HEK293 (cell line): ENCODE measurements at regions not wholly inside any gene's neighbourhood (a gene's known extent, or its start where the extent isn't known, plus 50 kb on each side); places are given as distances from the start of the nearest gene placed in this dataset.

Source experiments
- CTCF ChIA-PET: fragments of 350-600 bp; formaldehyde crosslinking; extraction: SDS; loops from one replicate; lab custom pipeline; 2021; ENCODE audit warnings: antibody characterized with exemption; lab: Yijun Ruan, JAX
- POLR2A ChIA-PET: fragments of 300-600 bp; formaldehyde crosslinking; extraction: SDS; loops from one replicate; lab custom pipeline; 2020; ENCODE audit warnings: antibody characterized with exemption, inconsistent platforms; lab: Yijun Ruan, JAX
- H3K27ac ChIP-seq: fragments of 200-500 bp; sonication (Bioruptor generic); 2 replicates; pipeline ENCODE4 v1.5.1; 2014; ENCODE audit warnings: low read depth, low read length, control low read depth, inconsistent platforms; ENCODE audit errors: extremely low read depth
- H3K36me3 ChIP-seq, 2 experiments: fragments of 200-500 bp in 1 of 2; sonication (Bioruptor generic) in 1 of 2; 1 replicate in 1 of 2; 2 replicates in 1 of 2; pipeline ENCODE4 v1.5.1; 2014 to 2017; ENCODE audit warnings: inconsistent platforms in 2 of 2, low read length in 2 of 2; ENCODE audit not compliant: control insufficient read depth in 2 of 2, insufficient read depth in 1 of 2
- H3K4me1 ChIP-seq: fragments of 200-500 bp; sonication (Bioruptor generic); 2 replicates; pipeline ENCODE4 v1.5.1; 2014; ENCODE audit warnings: mild to moderate bottlenecking, low read length, inconsistent platforms; ENCODE audit not compliant: control insufficient read depth, insufficient read depth
- H3K4me3 ChIP-seq: 2 replicates; pipeline ENCODE4 v1.5.1; 2011; ENCODE audit warnings: low read depth, mild to moderate bottlenecking, control low read depth, low read length, moderate library complexity
- H3K9me3 ChIP-seq: fragments of 200-500 bp; sonication (Bioruptor generic); 2 replicates; pipeline ENCODE4 v1.5.1; 2014; ENCODE audit warnings: low read depth, low read length, inconsistent platforms; ENCODE audit not compliant: control insufficient read depth, insufficient read depth
- GLI2 ChIP-seq: fragments of 450-650 bp; formaldehyde crosslinking; IDR thresholded peaks from 2 replicates; pipeline ENCODE4; 2017; ENCODE audit warnings: missing biosample characterization, missing genetic modification characterization, low read depth, borderline replicate concordance
- ZBTB17 ChIP-seq: fragments of 450-650 bp; formaldehyde crosslinking; IDR thresholded peaks from 2 replicates; pipeline ENCODE4 v1.5.1; 2016; ENCODE audit warnings: missing biosample characterization, missing genetic modification characterization
- ZBTB21 ChIP-seq: fragments of 450-650 bp; formaldehyde crosslinking; IDR thresholded peaks from 2 replicates; pipeline ENCODE4 v1.5.1; 2017; ENCODE audit warnings: missing biosample characterization, missing genetic modification characterization
- ZEB2 ChIP-seq: fragments of 450-650 bp; formaldehyde crosslinking; IDR thresholded peaks from 2 replicates; pipeline ENCODE4 v1.5.1; 2016; ENCODE audit warnings: missing biosample characterization, missing genetic modification characterization
- ZNF10 ChIP-seq: fragments of 450-650 bp; formaldehyde crosslinking; IDR thresholded peaks from 2 replicates; pipeline ENCODE4 v1.5.1; 2017; ENCODE audit warnings: missing biosample characterization, missing genetic modification characterization
- ZNF121 ChIP-seq: fragments of 450-650 bp; formaldehyde crosslinking; IDR thresholded peaks from 2 replicates; pipeline ENCODE4 v1.5.1; 2016; ENCODE audit warnings: missing biosample characterization, missing genetic modification characterization
- ZNF146 ChIP-seq: fragments of 450-650 bp; formaldehyde crosslinking; IDR thresholded peaks from 2 replicates; pipeline ENCODE4 v1.5.1; 2016; ENCODE audit warnings: missing biosample characterization, missing genetic modification characterization
- ZNF174 ChIP-seq: fragments of 450-650 bp; formaldehyde crosslinking; IDR thresholded peaks from 2 replicates; pipeline ENCODE4 v1.5.0; 2017; ENCODE audit warnings: missing biosample characterization, mild to moderate bottlenecking, missing genetic modification characterization
- ZNF221 ChIP-seq: fragments of 450-650 bp; formaldehyde crosslinking; IDR thresholded peaks from 2 replicates; pipeline ENCODE4 v1.5.1; 2017; ENCODE audit warnings: missing biosample characterization, missing genetic modification characterization, borderline replicate concordance
- ZNF521 ChIP-seq: fragments of 450-650 bp; formaldehyde crosslinking; IDR thresholded peaks from 2 replicates; pipeline ENCODE4 v1.5.1; 2017; ENCODE audit warnings: missing biosample characterization, mild to moderate bottlenecking, missing genetic modification characterization
- ZNF600 ChIP-seq: fragments of 450-650 bp; formaldehyde crosslinking; IDR thresholded peaks from 2 replicates; pipeline ENCODE4 v1.5.1; 2016; ENCODE audit warnings: missing biosample characterization, missing genetic modification characterization
- ZNF677 ChIP-seq: fragments of 450-650 bp; IDR thresholded peaks from 2 replicates; pipeline ENCODE4 v1.5.0; 2018; ENCODE audit warnings: missing biosample characterization, mild to moderate bottlenecking, missing genetic modification characterization, moderate library complexity
- ZNF747 ChIP-seq: fragments of 450-650 bp; formaldehyde crosslinking; IDR thresholded peaks from 2 replicates; pipeline ENCODE4 v1.5.1; 2016; ENCODE audit warnings: missing biosample characterization, missing genetic modification characterization
- ZNF792 ChIP-seq: fragments of 450-650 bp; formaldehyde crosslinking; IDR thresholded peaks from 2 replicates; pipeline ENCODE4 v1.5.1; 2016; ENCODE audit warnings: missing biosample characterization, missing genetic modification characterization
- TF ChIP-seq, protein P1 (sequence below): fragments of 450-650 bp; formaldehyde crosslinking; IDR thresholded peaks from 2 replicates; pipeline ENCODE4 v1.5.1; 2016; ENCODE audit warnings: missing biosample characterization, missing genetic modification characterization, borderline replicate concordance
- TF ChIP-seq, protein P2 (sequence below): fragments of 450-650 bp; formaldehyde crosslinking; IDR thresholded peaks from 2 replicates; pipeline ENCODE4 v1.5.1; 2016; ENCODE audit warnings: missing biosample characterization, missing genetic modification characterization, borderline replicate concordance
- TF ChIP-seq, protein P3 (sequence below): fragments of 450-650 bp; formaldehyde crosslinking; IDR thresholded peaks from 2 replicates; pipeline ENCODE4 v1.5.1; 2016; ENCODE audit warnings: missing biosample characterization, missing genetic modification characterization
- TF ChIP-seq, protein P4 (sequence below): fragments of 450-650 bp; IDR thresholded peaks from 2 replicates; pipeline ENCODE4 v1.5.1; 2018; ENCODE audit warnings: missing biosample characterization, missing genetic modification characterization
- TF ChIP-seq, protein P5 (sequence below): fragments of 450-650 bp; formaldehyde crosslinking; conservative IDR thresholded peaks from 2 replicates; pipeline ENCODE4 v1.5.1; 2016; ENCODE audit warnings: low read depth, missing biosample characterization, missing genetic modification characterization

DNA sequence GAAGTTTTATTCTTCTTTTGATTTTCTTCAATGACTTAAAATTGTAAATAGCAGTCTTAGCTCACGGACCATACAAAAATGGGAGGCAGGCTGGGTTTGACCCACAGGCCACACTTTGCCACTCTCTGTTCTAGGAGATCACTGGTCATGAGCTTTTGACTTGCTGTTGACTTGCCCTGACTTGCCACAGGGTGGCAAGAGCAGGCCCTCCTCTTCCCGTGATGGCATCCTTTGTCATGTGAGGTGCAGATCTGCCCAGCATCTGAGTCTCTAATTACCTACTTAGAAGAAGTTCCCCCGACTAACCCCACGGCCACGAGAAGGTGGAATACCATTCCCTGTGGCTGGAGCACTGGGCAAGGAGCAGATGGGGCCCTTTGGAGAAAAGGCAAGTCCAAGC lies 81.0 kb upstream of the SCAF11 start (continued):
- TF ChIP-seq, protein P1, sequence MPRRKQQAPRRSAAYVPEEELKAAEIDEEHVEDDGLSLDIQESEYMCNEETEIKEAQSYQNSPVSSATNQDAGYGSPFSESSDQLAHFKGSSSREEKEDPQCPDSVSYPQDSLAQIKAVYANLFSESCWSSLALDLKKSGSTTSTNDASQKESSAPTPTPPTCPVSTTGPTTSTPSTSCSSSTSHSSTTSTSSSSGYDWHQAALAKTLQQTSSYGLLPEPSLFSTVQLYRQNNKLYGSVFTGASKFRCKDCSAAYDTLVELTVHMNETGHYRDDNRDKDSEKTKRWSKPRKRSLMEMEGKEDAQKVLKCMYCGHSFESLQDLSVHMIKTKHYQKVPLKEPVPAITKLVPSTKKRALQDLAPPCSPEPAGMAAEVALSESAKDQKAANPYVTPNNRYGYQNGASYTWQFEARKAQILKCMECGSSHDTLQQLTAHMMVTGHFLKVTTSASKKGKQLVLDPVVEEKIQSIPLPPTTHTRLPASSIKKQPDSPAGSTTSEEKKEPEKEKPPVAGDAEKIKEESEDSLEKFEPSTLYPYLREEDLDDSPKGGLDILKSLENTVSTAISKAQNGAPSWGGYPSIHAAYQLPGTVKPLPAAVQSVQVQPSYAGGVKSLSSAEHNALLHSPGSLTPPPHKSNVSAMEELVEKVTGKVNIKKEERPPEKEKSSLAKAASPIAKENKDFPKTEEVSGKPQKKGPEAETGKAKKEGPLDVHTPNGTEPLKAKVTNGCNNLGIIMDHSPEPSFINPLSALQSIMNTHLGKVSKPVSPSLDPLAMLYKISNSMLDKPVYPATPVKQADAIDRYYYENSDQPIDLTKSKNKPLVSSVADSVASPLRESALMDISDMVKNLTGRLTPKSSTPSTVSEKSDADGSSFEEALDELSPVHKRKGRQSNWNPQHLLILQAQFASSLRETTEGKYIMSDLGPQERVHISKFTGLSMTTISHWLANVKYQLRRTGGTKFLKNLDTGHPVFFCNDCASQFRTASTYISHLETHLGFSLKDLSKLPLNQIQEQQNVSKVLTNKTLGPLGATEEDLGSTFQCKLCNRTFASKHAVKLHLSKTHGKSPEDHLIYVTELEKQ, result no peak
- TF ChIP-seq ZNF600 (tag by site-specific recombination), result no peak
- TF ChIP-seq, protein P2, sequence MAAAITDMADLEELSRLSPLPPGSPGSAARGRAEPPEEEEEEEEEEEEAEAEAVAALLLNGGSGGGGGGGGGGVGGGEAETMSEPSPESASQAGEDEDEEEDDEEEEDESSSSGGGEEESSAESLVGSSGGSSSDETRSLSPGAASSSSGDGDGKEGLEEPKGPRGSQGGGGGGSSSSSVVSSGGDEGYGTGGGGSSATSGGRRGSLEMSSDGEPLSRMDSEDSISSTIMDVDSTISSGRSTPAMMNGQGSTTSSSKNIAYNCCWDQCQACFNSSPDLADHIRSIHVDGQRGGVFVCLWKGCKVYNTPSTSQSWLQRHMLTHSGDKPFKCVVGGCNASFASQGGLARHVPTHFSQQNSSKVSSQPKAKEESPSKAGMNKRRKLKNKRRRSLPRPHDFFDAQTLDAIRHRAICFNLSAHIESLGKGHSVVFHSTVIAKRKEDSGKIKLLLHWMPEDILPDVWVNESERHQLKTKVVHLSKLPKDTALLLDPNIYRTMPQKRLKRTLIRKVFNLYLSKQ (tag by site-specific recombination), result no peak
- TF ChIP-seq, all 188 proteins: peak for 0

DNA sequence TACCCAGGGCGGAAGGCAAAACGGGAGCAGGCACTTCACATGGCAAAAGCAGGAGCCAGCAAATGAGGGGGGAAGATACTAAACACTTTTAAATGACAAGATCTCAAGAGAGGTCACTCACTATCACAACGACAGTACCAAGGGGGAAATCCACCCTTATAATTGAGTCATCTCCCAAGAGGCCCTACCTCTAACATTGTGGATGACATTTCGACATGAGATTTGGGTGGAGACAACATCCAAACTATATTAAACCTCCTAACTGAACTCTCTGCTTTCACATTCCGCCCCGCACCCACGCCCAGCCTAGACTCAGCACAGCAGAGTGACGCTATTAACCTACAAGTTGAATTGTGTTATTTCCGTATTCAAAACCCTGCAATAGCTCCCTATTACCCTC lies 76.7 kb upstream of the SCAF11 start:
- CTCF ChIA-PET, result no interaction called here

DNA sequence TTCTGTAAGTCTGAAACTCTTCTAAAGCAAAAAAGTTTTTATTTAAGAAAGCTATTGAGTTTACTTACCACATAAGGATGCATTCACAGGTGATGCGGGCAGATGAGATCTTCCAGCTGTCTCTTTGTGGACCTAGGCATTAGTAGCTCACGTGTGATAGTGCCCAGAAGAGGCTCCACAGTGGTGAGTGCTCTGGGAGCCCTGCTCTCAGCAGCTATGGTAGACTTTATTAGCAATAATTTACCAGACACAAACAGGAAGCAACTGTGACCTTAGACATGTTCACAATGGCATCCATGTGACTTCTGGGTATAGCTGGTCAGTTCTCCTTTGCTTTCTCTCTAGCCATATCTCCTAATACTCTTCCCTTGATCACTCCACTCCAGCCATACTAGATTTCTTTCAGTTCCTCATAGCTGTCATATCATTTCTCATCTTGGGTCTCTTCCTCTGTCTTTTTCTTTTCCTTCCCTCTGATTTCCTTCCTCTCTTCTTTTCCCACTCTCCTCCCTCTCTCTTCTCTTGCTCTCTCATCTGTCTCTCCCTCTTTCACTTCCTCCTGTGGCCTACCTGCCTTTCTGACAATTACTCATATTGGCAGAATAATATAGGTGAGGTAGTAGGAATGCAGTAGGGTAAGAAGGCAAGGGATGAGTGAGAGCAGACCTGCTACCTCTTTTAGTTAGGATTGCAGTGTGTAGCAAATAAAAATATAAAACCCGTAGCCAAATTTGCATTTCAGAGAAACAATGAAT lies 75.2 kb upstream of the SCAF11 start:
- H3K27ac ChIP-seq, result no peak overlapping the region
- no peaks in the 10 kb centered on the region for H3K4me1 ChIP-seq
- ChIA-PET CTCF (no interaction called here), POLR2A (no interaction called here)
- H3K36me3 ChIP-seq, result no peaks in the 10 kb centered on the region
- no peak overlapping the region for H3K4me3 ChIP-seq
- H3K9me3 ChIP-seq, result no peaks in the 10 kb centered on the region
- TF ChIP-seq ZBTB17 (tag by site-specific recombination) (no peak), ZNF521 (tag by site-specific recombination) (no peak), GLI2 (no peak), ZNF121 (tag by site-specific recombination) (no peak), ZEB2 (tag by site-specific recombination) (no peak), ZNF146 (tag by site-specific recombination) (no peak), ZNF10 (tag by site-specific recombination) (no peak), ZBTB21 (tag by site-specific recombination) (no peak)
- TF ChIP-seq, protein P3, sequence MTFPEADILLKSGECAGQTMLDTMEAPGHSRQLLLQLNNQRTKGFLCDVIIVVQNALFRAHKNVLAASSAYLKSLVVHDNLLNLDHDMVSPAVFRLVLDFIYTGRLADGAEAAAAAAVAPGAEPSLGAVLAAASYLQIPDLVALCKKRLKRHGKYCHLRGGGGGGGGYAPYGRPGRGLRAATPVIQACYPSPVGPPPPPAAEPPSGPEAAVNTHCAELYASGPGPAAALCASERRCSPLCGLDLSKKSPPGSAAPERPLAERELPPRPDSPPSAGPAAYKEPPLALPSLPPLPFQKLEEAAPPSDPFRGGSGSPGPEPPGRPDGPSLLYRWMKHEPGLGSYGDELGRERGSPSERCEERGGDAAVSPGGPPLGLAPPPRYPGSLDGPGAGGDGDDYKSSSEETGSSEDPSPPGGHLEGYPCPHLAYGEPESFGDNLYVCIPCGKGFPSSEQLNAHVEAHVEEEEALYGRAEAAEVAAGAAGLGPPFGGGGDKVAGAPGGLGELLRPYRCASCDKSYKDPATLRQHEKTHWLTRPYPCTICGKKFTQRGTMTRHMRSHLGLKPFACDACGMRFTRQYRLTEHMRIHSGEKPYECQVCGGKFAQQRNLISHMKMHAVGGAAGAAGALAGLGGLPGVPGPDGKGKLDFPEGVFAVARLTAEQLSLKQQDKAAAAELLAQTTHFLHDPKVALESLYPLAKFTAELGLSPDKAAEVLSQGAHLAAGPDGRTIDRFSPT (tag by site-specific recombination), result no peak
- TF ChIP-seq, protein P4, sequence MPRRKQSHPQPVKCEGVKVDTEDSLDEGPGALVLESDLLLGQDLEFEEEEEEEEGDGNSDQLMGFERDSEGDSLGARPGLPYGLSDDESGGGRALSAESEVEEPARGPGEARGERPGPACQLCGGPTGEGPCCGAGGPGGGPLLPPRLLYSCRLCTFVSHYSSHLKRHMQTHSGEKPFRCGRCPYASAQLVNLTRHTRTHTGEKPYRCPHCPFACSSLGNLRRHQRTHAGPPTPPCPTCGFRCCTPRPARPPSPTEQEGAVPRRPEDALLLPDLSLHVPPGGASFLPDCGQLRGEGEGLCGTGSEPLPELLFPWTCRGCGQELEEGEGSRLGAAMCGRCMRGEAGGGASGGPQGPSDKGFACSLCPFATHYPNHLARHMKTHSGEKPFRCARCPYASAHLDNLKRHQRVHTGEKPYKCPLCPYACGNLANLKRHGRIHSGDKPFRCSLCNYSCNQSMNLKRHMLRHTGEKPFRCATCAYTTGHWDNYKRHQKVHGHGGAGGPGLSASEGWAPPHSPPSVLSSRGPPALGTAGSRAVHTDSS (tag by site-specific recombination), result no peak

More for the DNA sequence above, 76.7 kb upstream of the SCAF11 start:
- no peaks in the 10 kb centered on the region for H3K36me3 ChIP-seq
- no peak overlapping the region for H3K4me3 ChIP-seq
- H3K9me3 ChIP-seq, result no peaks in the 10 kb centered on the region
- H3K4me1 ChIP-seq, result no peaks in the 10 kb centered on the region
- H3K27ac ChIP-seq, result no peak overlapping the region
- POLR2A ChIA-PET, result no interaction called here
- TF ChIP-seq ZNF221 (no peak), ZNF792 (tag by site-specific recombination) (no peak), ZNF747 (tag by site-specific recombination) (no peak), ZNF600 (tag by site-specific recombination) (no peak), ZNF174 (tag by site-specific recombination) (no peak), ZNF677 (tag by site-specific recombination) (no peak)
- TF ChIP-seq, protein P5, sequence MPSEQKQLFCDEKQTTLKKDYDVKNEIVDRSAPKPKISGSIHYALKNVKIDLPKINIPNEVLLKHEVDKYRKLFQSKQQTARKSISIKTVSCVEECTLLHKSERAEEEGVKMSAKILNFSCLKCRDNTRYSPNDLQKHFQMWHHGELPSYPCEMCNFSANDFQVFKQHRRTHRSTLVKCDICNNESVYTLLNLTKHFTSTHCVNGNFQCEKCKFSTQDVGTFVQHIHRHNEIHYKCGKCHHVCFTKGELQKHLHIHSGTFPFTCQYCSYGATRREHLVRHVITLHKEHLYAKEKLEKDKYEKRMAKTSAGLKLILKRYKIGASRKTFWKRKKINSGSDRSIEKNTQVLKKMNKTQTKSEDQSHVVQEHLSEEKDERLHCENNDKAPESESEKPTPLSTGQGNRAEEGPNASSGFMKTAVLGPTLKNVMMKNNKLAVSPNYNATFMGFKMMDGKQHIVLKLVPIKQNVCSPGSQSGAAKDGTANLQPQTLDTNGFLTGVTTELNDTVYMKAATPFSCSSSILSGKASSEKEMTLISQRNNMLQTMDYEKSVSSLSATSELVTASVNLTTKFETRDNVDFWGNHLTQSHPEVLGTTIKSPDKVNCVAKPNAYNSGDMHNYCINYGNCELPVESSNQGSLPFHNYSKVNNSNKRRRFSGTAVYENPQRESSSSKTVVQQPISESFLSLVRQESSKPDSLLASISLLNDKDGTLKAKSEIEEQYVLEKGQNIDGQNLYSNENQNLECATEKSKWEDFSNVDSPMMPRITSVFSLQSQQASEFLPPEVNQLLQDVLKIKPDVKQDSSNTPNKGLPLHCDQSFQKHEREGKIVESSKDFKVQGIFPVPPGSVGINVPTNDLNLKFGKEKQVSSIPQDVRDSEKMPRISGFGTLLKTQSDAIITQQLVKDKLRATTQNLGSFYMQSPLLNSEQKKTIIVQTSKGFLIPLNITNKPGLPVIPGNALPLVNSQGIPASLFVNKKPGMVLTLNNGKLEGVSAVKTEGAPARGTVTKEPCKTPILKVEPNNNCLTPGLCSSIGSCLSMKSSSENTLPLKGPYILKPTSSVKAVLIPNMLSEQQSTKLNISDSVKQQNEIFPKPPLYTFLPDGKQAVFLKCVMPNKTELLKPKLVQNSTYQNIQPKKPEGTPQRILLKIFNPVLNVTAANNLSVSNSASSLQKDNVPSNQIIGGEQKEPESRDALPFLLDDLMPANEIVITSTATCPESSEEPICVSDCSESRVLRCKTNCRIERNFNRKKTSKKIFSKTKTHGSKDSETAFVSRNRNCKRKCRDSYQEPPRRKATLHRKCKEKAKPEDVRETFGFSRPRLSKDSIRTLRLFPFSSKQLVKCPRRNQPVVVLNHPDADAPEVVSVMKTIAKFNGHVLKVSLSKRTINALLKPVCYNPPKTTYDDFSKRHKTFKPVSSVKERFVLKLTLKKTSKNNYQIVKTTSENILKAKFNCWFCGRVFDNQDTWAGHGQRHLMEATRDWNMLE (tag by site-specific recombination), result no peak
